ENCODE measurements at regions not wholly inside any gene's neighbourhood (a gene's known extent, or its start where the extent isn't known, plus 50 kb on each side); places are given as distances from the start of the nearest gene placed in this dataset.
"Not testable (repeated sequence)": the region's sequence is repeated elsewhere in the genome, so short reads cannot be mapped to it uniquely, and the experiment has no call there.

DNA sequence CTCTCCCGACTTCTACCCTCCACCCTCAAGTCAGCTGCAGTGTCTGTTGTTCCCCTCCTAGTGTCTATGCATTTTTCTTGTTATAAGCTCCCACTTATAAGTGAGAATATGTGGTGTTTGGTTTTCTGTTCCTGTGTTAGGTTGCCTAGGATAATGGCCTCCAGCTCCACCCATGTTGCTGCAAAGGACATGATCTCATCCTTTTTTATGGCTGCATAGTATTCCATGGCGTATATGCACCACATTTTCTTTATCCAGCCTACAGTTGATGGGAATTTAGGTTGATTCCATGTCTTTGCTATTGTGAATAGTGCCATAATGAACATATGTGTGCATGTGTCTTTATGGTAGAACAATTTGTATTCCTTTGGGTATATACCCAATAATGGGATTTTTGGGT is 80.7 kb downstream of the SPTSSA start:
- not testable (repeated sequence) for DNase-seq (ENCODE audit: low read depth)

DNA sequence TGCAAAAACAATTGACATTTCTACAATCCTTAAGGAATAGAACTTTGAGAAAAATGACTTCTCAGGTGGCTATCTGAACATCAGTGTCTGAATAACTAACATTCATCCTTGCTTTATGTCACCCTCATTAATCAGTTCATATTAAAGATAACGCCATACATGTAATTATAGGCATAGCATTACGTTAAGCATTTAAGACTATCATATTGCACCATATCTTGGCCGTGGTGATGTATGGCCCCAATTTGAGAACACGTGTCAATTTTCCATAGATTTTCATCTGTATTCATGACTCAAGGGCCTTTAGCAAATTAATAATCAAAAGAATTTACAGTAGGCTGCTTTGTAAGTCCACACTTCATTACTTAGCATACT is 81.6 kb downstream of the SPTSSA start:
- no peak for DNase-seq (ENCODE audit: low read depth)

DNA sequence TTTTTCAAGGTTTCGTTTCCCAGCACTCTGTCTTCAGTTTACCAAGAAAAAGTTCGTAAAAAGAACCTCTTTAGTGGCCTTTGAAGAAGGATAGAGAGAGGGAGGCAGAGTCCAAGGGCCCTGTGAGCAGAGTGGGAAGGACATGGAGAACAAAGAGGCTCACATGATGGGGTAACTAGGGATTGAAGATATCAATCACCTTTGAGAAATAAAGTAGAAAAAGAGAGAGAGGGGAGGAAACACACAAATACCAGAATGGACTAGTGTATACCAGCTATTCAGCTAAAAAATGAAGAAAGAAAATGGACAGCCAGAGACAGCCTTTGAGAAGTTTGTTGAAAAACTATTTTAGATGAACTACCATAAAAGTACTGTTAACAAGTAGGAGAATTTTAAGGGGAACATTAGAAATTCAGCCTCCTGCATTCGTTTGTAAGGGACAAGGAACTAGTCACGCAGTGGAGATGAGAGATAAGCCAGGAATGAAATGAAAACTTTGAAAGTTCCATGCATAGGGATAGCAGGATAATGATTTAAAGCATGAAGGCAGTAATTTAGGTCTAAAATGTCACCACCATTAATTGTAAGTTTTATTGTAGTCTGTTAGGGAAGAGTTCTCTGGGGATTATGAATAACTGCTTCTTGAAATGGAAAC is 82.1 kb downstream of the SPTSSA start:
- no peak for DNase-seq (ENCODE audit: low read depth)

DNA sequence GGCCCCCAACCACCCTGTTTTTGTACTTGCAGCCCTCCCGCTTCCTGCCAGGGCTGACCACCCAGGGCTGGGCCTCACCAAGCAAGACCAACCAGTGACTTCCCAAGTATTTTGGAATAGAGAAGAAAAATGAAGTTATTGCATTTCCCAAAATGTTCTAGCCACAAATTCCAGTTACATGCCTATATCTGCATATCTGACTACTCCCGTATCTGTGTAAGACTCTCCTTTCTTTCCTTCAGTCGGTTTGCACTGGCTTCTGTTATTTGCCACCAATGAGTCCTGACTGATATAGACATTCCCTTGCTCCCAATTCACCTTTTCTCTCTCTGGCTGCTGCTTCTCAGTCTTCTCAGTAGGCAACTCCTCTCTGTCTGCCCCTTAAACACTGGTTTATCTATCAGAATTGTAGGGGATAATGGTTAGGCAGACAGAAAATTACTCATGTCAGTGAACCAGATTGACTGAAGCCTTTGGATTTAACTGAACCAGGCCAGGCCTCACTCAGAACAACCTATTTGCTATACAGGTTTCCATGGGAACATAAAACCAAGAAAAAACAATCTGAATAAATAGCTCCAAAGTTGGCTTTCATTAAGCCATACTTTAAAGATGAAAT is 85.3 kb downstream of the SPTSSA start:
- DNase-seq (ENCODE audit: low read depth) = no peak

DNA sequence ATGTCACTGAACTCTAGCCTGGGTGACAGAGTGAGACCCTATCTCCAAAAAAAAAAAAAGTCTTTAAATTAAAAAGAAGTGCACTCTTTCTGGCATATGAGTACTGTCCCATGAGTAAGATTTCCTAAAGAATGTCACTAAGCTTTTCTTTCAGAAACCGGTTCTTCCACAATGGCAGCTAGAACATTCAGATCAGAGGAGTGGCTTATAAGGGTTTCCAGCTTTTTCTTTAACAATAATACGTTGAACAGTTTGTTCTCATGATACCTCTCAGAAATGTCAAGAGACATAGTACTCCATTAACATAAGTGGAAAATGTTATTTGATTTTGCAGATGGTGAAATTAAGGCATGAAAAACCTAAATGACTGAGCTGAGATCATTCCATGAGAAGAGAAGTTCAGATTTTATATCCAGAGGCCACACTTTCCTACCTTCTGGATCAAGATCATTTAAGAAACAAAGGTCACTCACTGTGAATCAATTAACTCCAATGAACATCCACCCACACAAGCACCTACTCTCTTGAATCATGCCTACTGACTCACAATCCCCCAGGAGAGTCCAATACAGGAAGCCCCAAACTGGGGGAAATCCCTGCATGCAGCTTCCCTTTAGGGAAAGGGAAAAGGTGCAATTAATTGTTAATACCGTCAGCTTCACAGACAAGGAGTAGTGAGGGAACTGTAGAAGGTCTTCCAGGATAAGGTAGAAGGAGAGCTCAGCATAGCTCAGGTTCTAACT is 86.9 kb downstream of the SPTSSA start:
- no peak for DNase-seq (ENCODE audit: low read depth)

DNA sequence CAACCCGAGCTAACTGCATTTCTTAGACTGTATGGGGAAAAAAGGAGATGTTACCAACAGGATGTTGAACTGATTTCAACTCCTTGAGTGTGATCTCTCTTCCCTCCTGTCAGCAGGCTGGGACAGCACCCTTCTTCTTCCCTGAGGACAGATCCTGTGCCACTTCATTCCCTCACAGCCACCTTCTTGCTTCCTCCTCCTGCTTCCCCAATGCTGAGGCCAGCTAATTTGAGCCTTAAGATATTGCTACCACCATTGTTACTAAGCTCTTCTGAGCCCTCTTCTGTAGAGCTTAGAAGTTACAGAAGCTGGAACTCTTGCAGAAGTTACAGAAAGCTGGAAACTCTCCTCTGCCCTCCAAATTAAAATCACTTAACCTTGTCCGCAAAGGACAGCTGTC is 88.8 kb downstream of the SPTSSA start:
- no peak for DNase-seq (ENCODE audit: low read depth)

DNA sequence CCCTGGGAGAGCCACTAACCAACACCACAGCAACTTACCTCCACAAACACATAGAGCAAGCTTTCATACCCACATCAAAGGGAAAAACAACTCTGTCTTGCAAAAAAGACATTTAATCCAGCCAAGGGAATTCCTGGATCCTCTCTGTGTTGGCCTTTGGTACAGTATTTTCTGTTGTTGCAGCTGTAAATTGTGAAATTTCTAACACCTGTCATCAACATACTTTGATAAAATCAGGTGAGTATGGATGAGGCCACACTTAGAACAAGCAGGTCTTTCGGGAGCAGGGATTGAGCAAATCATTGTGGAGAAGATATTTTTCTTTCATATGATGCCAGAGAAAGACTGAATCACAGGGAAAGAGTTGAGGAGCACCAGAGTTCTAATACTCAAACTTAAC is 89.3 kb downstream of the SPTSSA start:
- DNase-seq (ENCODE audit: low read depth) = no peak

DNA sequence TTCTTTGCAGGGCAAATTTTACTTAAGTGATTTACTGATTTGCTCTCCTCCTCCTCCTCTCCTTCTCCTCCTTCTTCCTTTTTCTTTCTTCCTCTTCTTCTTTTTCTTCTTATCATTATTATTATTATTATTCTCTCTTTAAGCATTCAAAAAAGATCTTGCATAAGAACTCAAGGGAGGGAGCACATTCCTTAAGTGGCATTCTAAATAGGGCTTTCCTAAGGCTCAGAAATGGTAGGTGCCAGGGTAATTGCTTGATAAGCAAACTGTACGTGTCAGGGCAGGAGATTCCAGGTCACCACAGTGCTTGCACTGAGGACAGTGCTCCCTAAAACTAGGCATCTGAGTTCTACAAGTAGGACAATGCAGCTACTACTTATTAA is 92.4 kb downstream of the SPTSSA start:
- no peak for DNase-seq (ENCODE audit: low read depth)

DNA sequence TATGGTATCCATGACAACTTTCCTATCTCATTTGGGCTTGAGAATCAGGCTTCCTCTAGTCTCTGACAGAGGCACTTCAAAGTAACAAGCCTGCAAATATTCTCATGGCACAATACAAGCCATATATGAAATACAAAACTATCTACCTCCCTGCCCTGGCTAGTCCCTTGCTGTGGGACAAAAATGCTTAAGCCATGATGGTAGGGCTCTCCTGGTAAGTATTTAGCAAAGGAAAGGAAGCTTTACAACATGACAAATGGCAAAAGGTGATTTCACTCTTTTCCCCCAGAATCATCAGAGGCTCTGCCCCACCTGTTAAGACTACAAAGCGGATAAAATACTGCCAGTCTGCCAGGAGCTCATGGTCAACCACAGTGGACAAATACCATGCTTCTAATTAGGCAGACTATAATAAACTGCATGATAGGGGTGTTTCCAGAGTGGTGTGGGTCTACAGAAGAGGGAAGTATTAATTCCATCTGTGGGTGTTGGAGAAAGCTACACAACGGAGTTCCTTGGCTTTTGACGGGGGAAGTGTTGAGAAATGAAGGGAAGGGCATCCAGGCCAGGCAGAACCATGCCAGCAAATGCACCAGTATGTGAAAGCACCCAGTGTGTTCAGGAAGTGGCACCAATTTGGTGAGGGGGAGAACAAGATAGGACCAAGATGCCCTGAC is 92.9 kb downstream of the SPTSSA start:
- DNase-seq (ENCODE audit: low read depth) = no peak

DNA sequence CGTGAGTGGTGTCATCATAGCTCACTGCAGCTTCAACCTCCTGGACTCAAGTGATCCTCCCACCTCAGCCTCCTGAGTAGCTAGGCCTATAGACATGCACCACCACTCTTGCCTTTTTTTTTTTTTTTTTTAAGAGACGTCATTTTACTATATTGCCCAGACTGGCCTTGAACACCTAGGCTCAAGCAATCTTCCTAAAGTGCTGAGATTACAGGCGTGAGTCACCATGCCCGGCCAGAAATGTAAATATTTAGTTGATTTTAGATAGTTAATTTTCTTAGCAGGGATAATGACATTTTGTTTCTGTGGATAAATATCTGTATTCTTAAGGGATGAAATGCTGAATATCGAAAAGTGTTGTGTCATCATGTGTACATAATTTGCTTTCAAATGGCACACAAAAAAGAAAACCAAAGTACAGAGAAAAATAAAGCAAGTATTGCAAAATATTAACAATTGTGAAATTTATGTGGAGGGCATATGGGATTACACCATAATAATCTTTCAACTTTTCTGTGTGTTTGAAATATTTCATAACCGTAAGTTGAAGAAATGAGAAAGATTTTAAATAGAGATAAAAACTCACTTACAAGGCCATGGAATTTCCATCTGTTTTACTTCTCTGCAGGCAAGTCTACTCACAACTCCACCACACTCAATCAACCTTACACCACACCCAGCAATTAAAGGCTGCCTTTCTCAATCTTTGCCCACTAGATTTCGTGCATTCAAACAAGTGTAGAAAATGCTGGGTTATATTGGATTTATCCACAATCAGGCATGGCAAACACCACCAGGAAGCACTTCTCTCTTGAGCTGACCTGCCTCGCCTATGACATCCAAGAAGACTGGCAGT is 93.7 kb downstream of the SPTSSA start:
- no peak for DNase-seq (ENCODE audit: low read depth)

DNA sequence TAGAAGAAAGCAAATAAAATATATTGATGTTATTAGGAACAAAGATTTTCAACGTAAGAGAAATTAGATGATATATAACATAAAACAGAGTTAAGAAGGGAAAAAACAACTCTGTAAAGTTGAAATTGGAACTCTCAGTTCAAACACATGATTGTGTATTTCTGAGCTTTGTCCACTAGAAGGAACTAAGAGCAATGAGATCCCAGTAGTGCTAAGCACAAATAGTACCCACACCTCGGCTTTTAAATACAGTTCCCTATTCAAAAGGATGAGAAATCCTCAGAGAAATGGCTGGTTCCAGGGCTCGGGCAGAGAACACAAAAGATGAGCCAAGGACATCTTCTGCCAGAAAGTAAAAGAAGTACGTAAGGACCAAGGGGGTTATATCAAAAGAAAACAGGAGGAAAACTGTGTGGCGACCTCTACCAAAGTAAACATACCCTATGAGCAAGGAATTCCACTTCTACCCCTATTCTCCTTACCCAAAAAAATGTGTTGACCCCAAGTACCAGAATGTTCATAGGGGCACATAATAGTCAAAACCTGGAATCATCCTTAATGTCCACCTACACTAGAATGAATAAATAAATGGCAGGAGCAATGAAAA is 96.6 kb downstream of the SPTSSA start:
- no peak for DNase-seq (ENCODE audit: low read depth)

DNA sequence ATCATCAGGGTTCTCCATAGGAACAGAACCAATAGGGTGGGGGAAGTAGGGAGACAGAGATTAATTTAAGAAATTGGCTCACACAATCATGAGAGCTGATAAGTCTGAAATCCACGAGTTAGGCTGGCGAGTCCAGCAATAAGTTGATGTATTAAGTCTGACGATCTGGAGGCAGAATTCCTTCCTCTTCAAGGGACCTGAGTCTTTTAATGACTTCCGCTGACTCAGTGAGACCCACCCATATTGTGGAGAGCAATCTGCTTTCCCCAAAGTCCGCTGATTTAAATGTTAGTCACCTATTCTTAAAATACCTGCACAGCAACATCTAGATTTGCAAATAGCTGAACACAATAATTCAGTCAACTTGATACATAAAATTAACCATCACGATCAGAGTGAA is 97.8 kb downstream of the SPTSSA start:
- DNase-seq (ENCODE audit: low read depth) = no peak

DNA sequence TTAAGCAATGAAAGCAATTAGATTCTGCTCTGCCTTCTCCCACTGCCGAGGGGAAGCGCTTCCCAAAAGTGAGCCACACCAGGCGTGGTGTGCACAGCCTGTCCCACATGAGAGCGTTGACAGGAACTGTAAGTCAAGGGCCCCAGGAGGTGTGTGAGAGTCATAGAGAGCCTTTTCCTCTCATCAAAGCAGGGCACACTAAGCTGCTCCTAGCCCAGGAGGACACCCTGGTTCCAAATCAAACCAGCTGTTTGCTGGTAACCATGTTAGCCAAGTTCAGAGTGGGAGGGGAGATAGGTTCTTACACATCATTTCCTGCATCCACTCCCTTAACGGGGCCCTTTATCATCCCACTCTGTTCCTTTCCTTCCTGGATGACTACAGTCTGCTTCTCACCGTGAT is 98.3 kb downstream of the SPTSSA start:
- DNase-seq (ENCODE audit: low read depth) = no peak

DNA sequence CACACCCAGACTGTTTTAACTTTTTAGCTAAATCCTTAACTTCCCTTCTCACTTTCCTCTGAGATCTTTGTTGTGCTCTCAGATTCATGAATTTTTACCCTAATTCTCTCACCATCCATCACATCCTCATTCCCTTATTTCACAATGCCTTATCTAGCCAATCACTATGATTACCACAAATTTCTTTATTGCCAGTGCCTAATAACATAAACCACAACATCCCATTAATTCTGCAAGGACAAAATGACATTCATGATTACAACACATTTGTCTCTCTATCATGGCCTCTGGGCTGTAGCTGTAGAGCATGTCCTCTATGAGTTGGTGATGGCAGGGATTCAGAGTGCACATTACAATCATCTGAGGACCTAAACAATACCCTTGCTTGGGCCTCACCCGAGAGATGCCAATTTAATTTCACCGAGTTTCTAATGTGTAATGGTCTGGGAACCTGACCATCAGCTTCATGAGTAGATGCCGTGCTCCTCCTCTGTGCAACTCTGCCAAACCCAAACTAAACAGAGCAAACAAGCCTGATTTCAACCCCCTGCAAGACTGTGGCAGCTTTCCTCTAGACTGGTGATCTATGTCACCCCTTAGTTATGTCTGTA is 99.3 kb downstream of the SPTSSA start:
- DNase-seq (ENCODE audit: low read depth) = no peak

DNA sequence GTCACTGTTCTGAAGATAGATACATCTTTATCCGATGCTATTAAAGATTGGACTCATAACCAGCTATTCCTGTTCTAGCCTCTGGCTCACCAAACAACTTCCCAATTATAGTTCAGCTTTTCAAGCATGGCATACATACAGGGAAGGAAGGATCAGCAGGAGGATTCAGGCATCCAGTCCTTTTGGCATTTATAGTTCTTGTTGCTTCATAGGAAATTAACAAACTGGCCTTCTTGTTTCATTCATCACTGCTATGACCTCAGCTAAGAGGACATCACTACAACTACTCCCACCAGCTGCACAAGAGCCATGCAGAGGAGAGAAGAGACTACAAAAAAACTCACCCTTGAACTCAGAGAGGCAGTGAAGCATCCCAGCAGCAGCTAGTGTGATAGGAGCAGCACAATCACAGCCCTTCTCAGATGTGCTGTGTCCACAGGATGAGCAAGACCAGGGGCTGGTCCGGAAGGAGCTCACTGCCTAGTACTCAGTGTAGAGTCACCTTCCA is 100.5 kb downstream of the SPTSSA start:
- DNase-seq (ENCODE audit: low read depth) = no peak

DNA sequence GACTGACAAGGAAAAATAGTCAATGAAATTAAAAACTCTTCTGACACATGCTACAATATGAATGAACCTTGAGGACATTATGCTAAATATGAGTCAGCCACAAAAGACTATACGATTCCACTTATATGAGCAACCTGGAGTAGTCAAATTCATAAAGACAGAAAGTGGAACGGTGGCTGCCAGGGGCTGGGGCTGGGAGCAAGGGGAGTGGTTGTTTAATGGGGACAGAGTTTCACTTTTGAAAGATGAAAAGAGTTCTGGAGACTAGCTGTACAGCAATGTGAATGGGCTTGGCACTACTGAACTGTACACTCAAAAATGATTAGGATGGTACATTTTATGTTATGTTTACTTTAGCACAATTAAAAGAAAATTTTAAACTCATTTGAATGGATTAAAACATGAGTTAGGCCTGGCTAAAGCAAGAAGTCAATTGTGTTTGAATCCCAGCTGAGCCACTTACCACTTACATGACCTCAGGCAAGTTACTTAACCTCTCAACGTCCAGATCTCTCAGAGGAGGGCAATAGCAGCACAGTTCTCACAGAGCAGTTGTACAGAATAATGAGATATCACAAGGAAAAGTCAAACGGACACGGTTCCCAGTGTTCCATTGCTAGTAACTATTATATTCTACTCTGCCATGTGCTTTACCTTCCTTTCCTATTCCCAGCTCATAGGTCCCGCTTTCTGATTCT is 102.5 kb downstream of the SPTSSA start:
- no peak for DNase-seq (ENCODE audit: low read depth)

DNA sequence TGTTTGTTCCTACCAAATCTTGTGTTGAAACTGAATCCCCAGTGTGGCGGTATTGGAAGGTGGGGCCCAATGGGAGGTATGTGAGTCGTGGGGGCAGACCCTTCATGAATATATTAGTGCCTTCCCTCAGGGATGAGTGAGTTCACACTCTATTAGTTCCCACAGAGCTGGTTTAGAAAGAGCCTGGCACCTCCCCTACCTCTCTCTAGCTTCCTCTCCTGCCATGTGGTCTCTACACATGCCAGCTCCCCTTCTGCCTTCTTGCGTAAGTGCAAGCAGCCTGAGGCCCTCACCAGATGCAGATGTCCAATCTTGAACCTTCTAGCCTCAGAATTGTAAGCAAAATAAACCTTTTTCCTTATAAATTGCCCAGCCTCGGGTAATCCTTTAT is 105.8 kb downstream of the SPTSSA start:
- DNase-seq (ENCODE audit: low read depth) = no peak

DNA sequence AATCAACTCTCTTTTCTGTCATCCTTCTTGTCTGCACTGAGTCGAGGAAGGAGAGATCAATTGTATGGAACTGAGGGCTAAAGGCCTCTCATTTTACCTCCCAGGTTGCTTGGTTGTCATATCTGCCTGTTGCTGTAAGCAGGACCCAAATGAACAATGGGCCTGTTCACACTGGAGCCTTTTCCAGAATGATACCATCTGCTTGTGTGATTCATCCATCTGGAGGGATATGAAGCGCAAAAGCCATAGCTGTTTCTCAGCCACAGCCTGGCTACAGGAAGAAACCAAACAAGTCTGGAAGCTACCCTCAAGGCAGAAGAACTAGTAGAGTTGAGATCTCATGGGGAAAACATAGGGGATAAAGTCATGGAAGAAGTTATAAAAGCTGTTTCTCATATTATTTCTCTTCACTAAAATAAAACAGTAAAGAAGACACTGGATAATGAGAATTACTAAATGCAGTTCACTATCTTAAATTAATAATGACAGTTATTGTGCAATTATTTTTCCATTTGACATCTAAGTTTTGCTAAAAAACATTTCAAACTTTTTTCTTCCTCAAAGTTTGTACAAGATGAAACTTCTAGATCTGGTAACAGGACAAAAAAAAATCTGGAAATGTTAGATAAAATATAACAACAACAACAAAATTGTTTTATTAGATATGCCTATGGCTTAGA is 106.3 kb downstream of the SPTSSA start:
- DNase-seq (ENCODE audit: low read depth) = no peak

DNA sequence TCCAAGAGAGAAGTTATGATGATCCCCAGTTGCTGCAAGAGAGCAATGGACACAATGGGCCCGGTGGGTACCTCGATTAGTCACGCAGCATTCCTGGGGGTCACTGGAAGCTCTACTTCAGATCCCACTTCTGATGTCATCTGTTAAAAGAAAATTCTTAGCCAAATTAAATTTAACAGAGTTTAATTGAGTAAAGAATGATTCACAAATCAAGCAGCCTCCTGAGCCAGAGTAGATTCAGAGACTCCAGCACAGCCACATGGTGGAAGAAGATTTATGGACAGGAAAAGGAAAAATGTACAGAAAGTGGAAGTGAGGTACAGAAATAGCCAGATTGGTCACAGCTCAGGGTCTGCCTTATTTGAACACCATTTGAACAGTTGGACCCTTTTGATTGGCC is 107.5 kb downstream of the SPTSSA start:
- DNase-seq (ENCODE audit: low read depth) = no peak

DNA sequence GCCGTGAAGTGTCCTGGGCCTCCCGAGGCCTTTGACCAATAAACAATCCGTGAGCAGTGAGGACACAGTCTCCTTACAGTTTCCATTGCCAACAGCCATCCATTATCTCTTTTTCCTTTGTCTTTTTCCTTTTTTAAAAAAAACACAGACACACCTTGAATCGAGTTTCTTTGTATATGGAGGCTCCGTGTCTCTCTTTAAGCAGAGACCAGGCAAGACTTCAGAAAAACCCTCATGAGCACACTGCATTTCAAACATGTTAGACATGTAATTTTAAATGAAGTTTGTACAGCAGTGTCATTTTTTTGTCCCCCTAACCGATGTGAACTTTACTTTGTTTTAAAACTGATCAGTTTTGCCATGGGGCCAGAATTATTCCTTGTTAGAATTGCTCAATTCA is 111.1 kb downstream of the SPTSSA start:
- DNase-seq (ENCODE audit: low read depth) = no peak
